Cardiac septum (tissue), 1 donor: ENCODE measurements at regions not wholly inside any gene's neighbourhood (a gene's known extent, or its start where the extent isn't known, plus 50 kb on each side); places are given as distances from the start of the nearest gene placed in this dataset.
A peak's percentile ranks its signal among the peaks of the same experiment; 100 is the strongest.

ENCODE experiments used
- DNase-seq: peaks from one replicate; pipeline ENCODE4 v3.0.0-alpha.2; 2020; ENCODE audit warnings: low spot score
- intact Hi-C: fragments of 100-400 bp; cut with DNase I; formaldehyde crosslinking; loops from one replicate; pipeline ENCODE4 v1.14.0; 2022
- donor health status: DM: no; HTN: no; CAD: no.

GRCh38 chr4:15250021-15250441 lies 177.8 kb upstream of the C1QTNF7 start:
- DNase-seq, result no peak
- intact Hi-C loops, result loop anchor here (1.0 kb wide), 1 partner anchor 16 kb away; no protein-coding TSS in a partner anchor

- intact Hi-C loops, result no loop called here
- no peak for DNase-seq
These were observed 174.5 kb upstream of the C1QTNF7 start for GRCh38 chr4:15253349-15253748.

- intact Hi-C loops, result no loop called here
- peak; percentile 87 for DNase-seq
These were observed 173.5 kb upstream of the C1QTNF7 start for GRCh38 chr4:15254236-15254880.

GRCh38 chr4:15255537-15255936 lies 172.3 kb upstream of the C1QTNF7 start:
- DNase-seq, result no peak
- intact Hi-C loops, result no loop called here

- intact Hi-C loops, result no loop called here
- DNase-seq, result no peak
These were observed 167.1 kb upstream of the C1QTNF7 start for GRCh38 chr4:15260758-15261157.

- DNase-seq, result no peak
- intact Hi-C loops, result no loop called here
These were observed 165.4 kb upstream of the C1QTNF7 start for GRCh38 chr4:15262396-15262795.

GRCh38 chr4:15270201-15270600 lies 157.6 kb upstream of the C1QTNF7 start:
- DNase-seq, result no peak
- intact Hi-C loops, result no loop called here

GRCh38 chr4:15286041-15286440 lies 141.8 kb upstream of the C1QTNF7 start:
- DNase-seq, result no peak

GRCh38 chr4:15291122-15291521 lies 136.7 kb upstream of the C1QTNF7 start:
- DNase-seq, result no peak
- intact Hi-C loops, result no loop called here

More at GRCh38 chr4:15286041-15286440, 141.8 kb upstream of the C1QTNF7 start:
- intact Hi-C loops, result no loop called here

- DNase-seq, result no peak
- intact Hi-C loops, result no loop called here
These were observed 134.1 kb upstream of the C1QTNF7 start for GRCh38 chr4:15293711-15294110.

GRCh38 chr4:15294202-15294601 lies 133.6 kb upstream of the C1QTNF7 start:
- intact Hi-C loops, result no loop called here
- no peak for DNase-seq

- no peak for DNase-seq
- intact Hi-C loops, result no loop called here
These were observed 133.0 kb upstream of the C1QTNF7 start for GRCh38 chr4:15294832-15295231.

- DNase-seq, result no peak
- intact Hi-C loops, result no loop called here
These were observed 132.2 kb upstream of the C1QTNF7 start for GRCh38 chr4:15295421-15296162.

- no peak for DNase-seq
- intact Hi-C loops, result no loop called here
These were observed 130.5 kb upstream of the C1QTNF7 start for GRCh38 chr4:15297344-15297743.

- no peak for DNase-seq
- intact Hi-C loops, result no loop called here
These were observed 128.2 kb upstream of the C1QTNF7 start for GRCh38 chr4:15299627-15300026.

- DNase-seq, result no peak
- intact Hi-C loops, result no loop called here
These were observed 124.7 kb upstream of the C1QTNF7 start for GRCh38 chr4:15303052-15303641.

- intact Hi-C loops, result no loop called here
- no peak for DNase-seq
These were observed 112.9 kb upstream of the C1QTNF7 start for GRCh38 chr4:15314974-15315373.

GRCh38 chr4:15317246-15317645 lies 110.6 kb upstream of the C1QTNF7 start:
- intact Hi-C loops, result no loop called here
- DNase-seq, result no peak

- no peak for DNase-seq
- intact Hi-C loops, result no loop called here
These were observed 109.0 kb upstream of the C1QTNF7 start for GRCh38 chr4:15318621-15319348.

- intact Hi-C loops, result no loop called here
- DNase-seq, result no peak
These were observed 107.6 kb upstream of the C1QTNF7 start for GRCh38 chr4:15320121-15320678.
